ENCODE measurements at regions not wholly inside any gene's neighbourhood (a gene's known extent, or its start where the extent isn't known, plus 50 kb on each side); places are given as distances from the start of the nearest gene placed in this dataset.

DNA sequence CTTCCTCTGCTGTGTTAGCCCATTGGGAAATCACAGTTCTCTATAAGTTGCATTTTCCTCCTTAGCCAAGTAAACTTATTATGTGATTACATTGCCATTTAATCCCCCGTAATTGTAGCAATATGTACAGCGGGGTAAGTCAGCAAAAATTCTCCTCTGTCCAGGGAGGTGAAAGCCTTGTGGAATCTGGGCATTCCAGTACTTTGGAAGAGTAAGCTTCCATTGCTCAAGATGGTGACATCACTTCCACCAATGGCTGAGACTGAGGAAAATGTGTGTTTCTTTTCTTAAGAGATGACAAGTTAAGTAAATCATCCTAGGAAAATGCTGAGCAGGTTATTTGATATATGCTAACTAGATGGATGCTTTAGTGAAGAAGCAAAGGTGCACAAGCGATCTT is 436.7 kb downstream of the CETN3 start:
- TF ChIP-seq, protein P1, sequence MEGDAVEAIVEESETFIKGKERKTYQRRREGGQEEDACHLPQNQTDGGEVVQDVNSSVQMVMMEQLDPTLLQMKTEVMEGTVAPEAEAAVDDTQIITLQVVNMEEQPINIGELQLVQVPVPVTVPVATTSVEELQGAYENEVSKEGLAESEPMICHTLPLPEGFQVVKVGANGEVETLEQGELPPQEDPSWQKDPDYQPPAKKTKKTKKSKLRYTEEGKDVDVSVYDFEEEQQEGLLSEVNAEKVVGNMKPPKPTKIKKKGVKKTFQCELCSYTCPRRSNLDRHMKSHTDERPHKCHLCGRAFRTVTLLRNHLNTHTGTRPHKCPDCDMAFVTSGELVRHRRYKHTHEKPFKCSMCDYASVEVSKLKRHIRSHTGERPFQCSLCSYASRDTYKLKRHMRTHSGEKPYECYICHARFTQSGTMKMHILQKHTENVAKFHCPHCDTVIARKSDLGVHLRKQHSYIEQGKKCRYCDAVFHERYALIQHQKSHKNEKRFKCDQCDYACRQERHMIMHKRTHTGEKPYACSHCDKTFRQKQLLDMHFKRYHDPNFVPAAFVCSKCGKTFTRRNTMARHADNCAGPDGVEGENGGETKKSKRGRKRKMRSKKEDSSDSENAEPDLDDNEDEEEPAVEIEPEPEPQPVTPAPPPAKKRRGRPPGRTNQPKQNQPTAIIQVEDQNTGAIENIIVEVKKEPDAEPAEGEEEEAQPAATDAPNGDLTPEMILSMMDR (conservative IDR thresholded peaks at IDR 0.05; ENCODE audit: low read length), result no peak
- TF ChIP-seq EZH2phosphoT487 (IDR thresholded peaks at IDR 0.05; ENCODE audit: borderline replicate concordance, low read depth, low read length), result no peak

Measured in OCI-LY7 (cell line).